ENCODE measurements at regions not wholly inside any gene's neighbourhood (a gene's known extent, or its start where the extent isn't known, plus 50 kb on each side); places are given as distances from the start of the nearest gene placed in this dataset.

GRCh38 chr7:80971225-80971624, 52.4 kb upstream of the SEMA3C start:
- TF ChIP-seq EZH2 (IDR thresholded peaks at IDR 0.05; ENCODE audit: insufficient read depth, poor library complexity, severe bottlenecking) (no peak), EZH2phosphoT487 (IDR thresholded peaks at IDR 0.05; ENCODE audit: insufficient read depth, low read depth) (no peak)
